Endothelial cell of hepatic sinusoid (primary cell): ENCODE measurements at regions not wholly inside any gene's neighbourhood (a gene's known extent, or its start where the extent isn't known, plus 50 kb on each side); places are given as distances from the start of the nearest gene placed in this dataset.

ENCODE experiments used
- in situ Hi-C: cut with HindIII; loops from 2 replicates; pipeline ENCODE4 v1.10.0; 2017; ENCODE audit warnings: low sequenced_read_pairs

DNA sequence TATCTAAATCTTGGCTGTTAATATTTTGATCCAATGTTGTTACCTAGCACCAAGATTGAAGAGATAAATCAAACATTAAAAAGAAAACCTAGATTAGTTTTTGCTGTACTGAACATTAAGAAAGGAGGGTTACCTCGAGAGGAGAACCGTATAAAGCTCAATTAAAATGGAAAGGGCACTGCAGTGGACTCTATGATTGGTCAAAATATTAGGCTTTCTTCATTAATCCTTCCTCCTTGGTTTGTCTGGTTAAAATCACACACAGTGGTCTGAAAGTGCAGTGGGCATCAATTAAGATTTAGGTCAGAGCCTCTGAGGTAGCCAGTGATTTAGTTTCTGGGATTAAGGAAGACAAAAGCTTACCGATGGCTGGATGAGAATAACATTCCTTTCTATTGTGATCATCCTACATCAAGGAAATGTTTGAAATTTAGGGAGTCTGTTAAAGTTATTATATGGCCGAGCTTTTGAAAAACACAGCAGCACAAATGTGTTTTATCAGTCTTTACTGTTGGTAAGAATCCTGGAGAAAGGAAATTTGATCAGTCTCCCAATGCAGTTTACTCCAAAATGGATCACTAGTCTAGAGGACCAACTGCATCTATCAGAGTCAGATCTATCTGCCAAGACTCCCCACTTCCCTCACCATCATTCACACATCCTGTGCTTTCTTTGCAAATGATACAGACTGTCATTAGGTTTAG, 134.6 kb upstream of the NEDD9 start:
- in situ Hi-C loops, result loop anchor here (10.0 kb wide), 1 partner anchor 58 kb away; no protein-coding TSS in a partner anchor

DNA sequence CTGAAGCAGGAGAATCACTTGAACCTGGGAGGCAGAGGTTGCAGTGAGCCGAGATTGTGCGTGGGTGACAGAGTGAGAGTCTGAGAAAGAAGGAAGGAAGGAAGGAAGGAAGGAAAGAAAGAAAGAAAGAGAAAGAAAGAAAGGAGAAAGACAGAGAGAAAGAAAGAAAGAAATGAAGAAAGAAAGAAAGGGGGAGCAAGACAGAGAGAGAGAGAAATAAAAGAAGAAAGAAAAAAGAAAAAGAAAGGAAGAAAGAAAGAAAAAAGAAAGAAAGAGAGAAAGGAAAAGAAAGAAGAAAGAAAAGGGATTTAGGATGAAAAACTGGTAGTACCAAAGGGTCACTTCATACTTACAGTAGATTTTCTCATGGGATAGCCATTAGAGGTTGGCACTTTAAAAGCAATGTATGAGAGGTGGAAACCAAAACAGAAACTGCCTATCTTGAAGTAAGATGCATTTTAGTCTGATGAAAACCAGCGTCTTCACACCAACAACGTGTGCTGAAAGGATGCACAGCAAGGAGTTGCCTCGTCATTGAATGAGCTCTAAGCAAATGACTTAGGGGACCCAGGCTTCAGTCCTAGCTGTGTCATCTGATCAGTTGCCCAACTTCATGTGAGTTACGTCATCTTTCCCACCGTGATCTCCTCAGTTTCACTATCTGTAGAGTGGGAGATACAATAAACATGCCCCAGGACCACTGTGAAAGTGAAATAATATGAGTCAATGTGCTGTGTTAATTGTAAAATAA, 133.9 kb upstream of the NEDD9 start:
- in situ Hi-C loops, result loop anchor here (10.0 kb wide), 1 partner anchor 58 kb away; no protein-coding TSS in a partner anchor

DNA sequence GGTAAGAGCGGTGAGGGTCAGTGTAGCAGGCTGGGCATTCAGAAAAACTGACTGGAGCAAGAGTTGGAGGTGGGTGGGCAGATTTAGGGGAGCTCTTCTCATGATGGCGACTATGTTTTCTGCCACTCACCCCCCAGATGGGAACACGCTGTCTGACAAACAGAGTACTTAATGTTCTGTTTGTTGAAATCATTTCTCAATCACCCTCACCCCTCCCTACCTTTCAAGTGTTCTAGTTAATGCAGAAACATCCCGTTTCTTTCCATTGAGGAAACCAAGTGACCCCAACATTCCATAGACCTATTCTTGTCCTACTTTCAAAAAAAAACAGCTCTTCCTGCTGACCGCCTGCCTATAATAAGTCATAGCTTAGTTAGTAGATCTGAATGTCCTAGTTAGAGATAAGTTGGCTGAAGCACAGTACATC, 132.5 kb upstream of the NEDD9 start:
- in situ Hi-C loops, result loop anchor here (10.0 kb wide), 1 partner anchor 60 kb away; no protein-coding TSS in a partner anchor

- in situ Hi-C loops, result loop anchor here (10.0 kb wide), 1 partner anchor 61 kb away; no protein-coding TSS in a partner anchor
Measured at GRCh38 chr6:11363881-11364576, 131.6 kb upstream of the NEDD9 start.

DNA sequence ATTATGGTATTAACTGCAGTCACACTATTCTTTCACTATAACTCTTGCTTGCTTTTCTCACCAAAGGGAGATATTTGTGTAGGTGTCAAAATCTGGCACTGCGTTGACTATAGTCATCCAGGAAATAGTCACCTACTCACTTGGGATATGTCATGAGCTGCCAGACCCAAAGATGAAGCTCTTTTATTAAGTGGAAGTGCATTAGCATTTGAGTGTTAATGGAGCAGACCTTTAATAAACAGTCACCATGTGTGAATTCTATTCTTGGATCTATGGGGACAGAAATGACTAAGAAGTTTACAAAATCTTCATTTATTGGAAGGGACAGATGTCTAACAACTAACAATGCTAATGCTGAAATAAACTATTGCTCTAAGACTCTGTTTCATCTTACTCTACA, 130.1 kb upstream of the NEDD9 start:
- in situ Hi-C loops, result loop anchor here (10.0 kb wide), 1 partner anchor 62 kb away; no protein-coding TSS in a partner anchor

DNA sequence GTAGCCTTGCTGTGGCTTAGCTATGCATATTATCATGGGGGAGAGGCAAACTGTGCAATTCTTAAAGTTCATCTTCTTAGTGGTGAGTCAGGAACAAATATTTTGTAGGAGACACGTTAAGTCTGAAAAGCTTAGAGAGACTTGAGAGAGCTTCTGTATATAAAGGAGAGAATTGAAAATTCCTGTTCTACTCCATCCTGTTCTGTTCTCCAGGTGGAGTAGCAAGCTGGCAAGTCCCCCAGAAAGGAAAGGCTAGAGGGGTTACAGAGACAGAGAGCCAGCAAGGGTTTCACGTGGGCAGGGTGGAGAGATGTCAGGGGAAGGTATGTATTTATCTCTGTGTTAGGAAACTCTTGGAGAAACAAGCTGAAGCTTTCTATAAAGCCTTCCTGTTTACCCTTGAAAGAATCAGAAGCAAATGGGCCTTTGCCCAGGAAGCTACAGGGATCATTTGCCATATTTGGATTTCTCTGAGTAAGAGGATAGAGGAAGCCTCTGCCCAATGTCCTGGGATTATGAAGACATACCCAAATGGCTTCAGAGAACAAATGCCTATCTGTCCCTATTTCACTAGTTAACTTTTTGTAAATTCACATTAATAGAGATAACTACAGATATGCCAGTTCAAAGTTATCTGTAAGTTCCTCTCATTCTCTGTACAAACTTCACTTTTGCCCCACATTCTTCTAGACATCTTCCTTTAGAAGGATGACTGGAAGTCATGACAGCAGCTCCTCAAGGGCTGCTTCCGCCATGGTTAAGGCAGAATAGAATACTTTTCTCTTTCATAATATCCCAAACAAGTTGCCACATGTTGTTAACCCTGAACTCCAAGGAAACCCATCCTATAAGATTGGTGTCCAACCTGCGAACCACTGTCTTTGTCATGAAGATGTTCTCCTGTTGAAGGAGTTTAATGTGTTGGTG, 126.7 kb upstream of the NEDD9 start:
- in situ Hi-C loops, result loop anchor here (5.0 kb wide), 1 partner anchor 47 kb away; no protein-coding TSS in a partner anchor

DNA sequence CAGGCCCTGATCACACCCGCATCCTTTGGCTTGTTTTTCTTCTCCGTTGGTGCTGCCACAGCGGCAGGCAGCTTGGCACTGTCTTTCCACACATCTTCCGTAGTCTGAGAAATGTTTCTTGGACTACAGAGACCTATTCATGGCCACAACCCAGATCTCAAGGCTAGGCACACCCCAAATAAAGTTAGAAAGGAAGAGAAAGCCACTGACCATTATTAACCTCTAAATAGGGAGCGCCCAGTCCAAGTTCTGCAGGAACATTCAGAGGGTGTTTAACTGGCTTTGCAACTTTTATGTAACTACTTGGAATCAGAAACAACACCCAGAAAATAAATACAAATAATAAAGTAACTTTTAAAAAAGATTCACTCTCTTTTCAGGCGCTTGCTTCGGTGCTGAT, 124.8 kb upstream of the NEDD9 start:
- in situ Hi-C loops, result loop anchor here (5.0 kb wide), 1 partner anchor 45 kb away; no protein-coding TSS in a partner anchor

DNA sequence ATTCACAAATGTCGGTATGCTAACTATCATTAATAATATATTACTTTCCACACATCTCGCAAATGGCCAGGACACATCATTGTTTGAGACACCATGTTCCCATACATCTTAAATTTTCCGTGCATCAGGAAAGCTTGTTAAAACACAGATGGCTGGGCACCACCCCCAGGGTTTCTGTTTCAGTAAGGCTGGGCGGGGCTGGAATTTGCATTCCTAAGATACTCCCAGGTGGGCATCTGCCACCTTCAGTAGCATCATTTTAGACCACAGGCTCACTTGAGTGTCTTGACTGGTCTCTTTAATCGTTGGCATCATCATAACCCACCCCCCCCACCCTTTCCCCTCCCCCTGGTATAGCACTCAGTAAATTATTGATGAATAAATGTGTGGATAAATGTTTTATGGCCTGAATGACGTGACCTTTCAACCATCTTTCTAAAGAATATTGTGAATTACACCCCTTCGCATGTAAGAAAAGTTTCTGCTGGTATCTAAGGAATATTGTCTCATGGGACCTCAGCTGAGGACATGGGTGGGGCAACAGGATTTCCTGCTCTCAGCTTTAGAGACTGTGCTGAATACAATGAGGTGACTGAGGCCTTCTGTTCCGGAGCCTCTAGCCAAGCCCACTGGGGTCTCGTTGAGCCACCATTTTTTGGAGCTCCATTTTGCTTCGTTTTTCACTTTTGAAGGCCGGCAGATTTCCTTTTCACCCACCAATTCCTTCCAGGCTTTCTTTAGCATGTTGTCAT, 124.1 kb upstream of the NEDD9 start:
- in situ Hi-C loops, result loop anchor here (5.0 kb wide), 1 partner anchor 44 kb away; no protein-coding TSS in a partner anchor

- in situ Hi-C loops, result no loop called here
Measured at GRCh38 chr6:11353921-11354389, 121.5 kb upstream of the NEDD9 start.

DNA sequence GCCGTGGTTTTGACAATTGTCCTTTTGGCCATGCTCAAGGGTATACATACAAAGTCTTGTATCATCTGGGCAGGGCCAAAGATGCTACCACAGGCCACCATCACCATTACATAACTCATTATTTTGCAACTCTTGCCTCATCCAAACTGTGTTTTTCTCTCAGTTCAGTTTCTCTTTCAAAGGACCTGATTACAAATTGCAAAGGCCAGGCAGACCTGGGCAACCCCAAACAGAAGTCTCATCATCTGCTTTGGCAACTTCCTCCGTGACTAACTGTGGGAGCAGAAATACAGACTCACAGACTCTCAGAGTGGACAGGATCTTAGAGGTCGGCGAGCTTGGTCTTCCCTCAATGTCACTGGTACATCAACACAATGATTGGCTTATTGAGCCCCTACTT, 117.8 kb upstream of the NEDD9 start:
- in situ Hi-C loops, result no loop called here

GRCh38 chr6:11349880-11350279, 117.4 kb upstream of the NEDD9 start:
- in situ Hi-C loops, result no loop called here

DNA sequence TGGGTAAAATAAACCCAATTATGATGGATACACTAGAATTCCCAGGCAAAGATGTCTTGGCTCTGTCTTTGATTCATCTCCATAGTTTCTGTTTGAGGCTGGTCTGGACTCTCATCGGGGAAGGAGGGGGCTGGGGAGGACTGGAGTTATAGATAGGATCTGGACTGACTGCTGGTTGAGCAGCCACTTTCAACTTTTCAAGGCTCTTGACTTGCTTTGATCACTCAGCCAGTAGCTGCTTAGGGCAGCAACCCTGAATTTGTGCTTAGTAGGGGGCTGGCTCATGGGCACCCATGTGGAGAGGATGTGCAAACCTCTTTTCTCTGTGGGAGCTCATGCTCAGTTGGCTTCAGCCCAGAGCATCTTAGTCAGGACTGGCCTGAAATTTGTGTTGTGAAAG, 114.0 kb upstream of the NEDD9 start:
- in situ Hi-C loops, result no loop called here

DNA sequence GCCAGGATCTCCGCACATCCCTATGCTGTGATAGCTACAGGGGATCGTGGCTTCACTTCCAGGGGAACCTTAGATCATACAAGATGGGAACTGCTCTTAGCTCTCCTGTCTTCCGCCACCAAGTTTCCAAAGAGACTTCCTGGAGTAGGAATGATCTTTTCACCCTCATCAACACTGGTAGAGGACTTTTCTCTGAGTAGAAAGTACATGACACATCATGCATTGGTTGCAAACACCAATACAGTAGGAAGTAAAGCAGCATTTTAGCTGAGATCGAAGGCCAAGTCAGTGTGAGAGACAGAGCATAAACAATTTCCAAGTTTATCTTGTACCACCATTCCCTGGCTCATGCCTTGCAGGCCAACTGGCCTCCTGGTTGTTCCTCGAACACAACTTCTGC, 113.1 kb upstream of the NEDD9 start:
- in situ Hi-C loops, result no loop called here

- in situ Hi-C loops, result no loop called here
Measured at GRCh38 chr6:11343963-11344723, 111.7 kb upstream of the NEDD9 start.

GRCh38 chr6:11341867-11342266, 109.4 kb upstream of the NEDD9 start:
- in situ Hi-C loops, result no loop called here

GRCh38 chr6:11341303-11341702, 108.8 kb upstream of the NEDD9 start:
- in situ Hi-C loops, result no loop called here

DNA sequence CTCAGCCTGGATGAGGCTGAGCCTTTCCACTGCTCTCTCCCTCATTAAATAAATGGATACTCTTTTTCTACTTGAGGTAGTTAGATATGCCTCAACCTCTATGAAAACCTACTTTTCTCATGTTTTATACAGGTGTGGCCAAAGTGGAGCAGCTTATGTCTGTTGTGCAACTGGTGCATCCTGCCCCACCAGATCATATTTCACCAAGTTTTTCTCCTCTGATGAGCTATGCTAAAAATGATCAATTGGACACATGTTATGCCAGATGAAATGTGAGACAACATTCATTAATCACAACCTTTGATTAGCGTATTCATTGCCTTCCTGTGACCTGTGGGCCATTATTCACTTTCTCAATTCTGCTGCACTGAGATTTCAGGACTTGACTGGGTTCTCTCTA, 106.9 kb upstream of the NEDD9 start:
- in situ Hi-C loops, result no loop called here

DNA sequence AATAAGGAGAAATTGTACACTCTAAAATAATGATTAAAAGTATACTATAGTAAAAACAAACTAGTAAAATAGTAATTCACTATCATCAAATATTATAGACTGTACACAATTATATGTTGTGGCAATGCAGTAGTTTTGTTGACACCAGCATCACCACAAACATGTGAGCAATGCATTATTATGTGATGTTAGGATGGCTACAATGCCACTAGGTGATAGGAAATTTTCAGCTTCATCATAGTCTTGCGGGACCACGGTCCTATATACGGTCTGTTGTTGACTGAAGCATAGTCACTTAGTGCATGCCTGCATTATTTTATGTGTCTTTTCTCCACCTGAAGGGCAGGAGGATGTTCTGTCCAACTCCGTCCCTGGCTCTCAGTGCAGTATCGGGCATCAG, 104.8 kb upstream of the NEDD9 start:
- in situ Hi-C loops, result no loop called here

- in situ Hi-C loops, result no loop called here
Measured at GRCh38 chr6:11335826-11336225, 103.4 kb upstream of the NEDD9 start.
